ENCODE measurements at regions not wholly inside any gene's neighbourhood (a gene's known extent, or its start where the extent isn't known, plus 50 kb on each side); places are given as distances from the start of the nearest gene placed in this dataset.
"Not testable (repeated sequence)": the region's sequence is repeated elsewhere in the genome, so short reads cannot be mapped to it uniquely, and the experiment has no call there.

DNA sequence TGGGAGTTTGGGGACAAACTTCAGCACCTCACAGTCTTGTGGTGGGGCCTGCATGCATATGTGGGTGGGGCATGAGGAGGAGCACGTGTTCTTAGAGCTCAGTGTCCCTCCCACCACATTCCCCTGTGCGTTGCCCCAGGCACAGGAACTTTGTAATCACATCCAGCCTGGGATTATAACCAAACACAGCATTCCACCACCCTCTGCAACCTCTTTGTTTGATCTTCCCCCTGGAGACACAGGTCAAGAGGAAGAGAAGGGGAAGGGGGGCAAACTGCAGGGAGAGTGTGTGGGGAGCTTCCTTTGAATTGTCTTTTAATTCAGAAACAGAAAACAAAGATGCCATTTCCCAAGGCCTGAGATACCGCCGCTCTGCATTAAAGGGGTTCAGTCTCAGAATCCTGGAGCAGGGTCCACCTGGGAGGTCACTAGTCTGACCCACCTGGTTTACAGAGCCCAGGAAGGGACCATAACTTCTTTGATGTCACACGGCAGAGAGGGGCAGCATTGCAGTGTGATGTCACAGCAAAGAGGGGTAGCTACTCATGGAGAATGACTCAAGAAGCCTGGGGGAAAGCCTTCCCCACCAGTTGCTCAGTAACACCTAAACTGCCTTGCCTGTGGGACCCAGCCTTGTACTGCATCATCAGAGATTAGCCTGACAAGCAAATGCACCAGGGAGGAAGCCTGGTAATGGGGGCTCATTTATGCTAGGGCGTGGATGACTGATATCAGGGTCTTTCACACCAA is 106.3 kb upstream of the RNU6-1 start:
- TF ChIP-seq, protein P1, sequence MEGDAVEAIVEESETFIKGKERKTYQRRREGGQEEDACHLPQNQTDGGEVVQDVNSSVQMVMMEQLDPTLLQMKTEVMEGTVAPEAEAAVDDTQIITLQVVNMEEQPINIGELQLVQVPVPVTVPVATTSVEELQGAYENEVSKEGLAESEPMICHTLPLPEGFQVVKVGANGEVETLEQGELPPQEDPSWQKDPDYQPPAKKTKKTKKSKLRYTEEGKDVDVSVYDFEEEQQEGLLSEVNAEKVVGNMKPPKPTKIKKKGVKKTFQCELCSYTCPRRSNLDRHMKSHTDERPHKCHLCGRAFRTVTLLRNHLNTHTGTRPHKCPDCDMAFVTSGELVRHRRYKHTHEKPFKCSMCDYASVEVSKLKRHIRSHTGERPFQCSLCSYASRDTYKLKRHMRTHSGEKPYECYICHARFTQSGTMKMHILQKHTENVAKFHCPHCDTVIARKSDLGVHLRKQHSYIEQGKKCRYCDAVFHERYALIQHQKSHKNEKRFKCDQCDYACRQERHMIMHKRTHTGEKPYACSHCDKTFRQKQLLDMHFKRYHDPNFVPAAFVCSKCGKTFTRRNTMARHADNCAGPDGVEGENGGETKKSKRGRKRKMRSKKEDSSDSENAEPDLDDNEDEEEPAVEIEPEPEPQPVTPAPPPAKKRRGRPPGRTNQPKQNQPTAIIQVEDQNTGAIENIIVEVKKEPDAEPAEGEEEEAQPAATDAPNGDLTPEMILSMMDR (IDR thresholded peaks at IDR 0.05; ENCODE audit: borderline replicate concordance, insufficient read depth, low read depth, low read length): no peak
- peak overlapping the region; percentile 0 for H3K4me3 ChIP-seq (ENCODE audit: low read depth, low read length)

DNA sequence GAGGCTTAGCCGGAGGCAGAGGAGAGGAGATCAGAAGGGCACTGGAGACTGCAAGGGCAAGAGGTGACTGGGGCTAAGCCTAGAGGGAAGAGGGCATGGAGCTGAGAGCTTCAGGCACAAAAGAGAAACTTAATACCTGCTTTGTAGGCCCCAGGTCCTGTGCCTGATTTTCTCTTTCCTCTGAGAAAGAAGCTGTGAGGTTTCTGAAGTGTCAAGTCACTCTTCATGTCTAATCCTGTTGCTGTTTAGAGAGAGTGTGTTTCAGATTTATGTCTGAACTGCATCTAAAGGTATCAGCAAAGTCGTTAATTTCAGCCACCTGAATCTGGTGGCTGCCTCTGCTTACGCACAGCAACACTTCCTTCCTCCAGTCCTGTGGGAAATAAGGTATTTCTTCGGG is 106.9 kb upstream of the RNU6-1 start:
- TF ChIP-seq, protein P1 (IDR thresholded peaks at IDR 0.05; ENCODE audit: borderline replicate concordance, insufficient read depth, low read depth, low read length): no peak
- peak overlapping the region; percentile 0 for H3K4me3 ChIP-seq (ENCODE audit: low read depth, low read length)

DNA sequence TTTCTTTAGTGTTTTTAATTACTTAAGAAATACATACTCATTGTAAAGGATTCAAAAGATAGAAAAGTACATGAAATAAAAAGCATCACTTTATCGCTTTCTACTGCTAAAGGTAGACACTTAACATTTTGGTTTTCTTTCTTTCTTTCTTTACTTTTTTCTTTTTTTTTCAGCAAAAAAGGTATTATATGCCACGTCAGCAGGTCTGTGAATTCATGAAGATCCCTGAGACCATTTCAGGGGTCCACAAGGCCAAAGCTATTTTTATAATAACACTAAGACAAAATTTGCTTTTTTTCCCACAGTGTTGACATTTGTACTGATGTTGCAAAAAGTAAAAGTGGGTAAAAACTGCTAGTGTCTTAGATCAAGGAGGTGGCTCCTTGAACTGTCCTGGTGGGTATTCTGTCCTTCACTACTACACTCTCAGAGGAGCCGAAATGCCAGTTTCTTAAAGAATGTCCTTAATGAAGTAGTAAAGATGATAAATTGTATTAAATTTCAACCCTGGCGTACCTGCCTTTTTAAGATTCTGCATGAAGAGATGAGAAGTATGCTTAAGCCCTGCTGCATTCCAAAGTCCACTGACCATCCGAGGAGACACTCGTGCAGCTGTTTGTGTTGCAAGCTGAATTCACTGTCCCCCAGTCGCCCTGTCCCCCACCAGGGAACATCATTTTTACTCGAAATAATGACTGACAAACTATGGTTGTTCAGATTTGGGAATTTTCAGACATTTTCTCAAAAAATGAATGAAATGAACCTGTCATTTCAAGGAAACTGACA is 106.7 kb upstream of the PIAS1 start:
- TF ChIP-seq, protein P1 (IDR thresholded peaks at IDR 0.05; ENCODE audit: borderline replicate concordance, insufficient read depth, low read depth, low read length): no peak
- H3K4me3 ChIP-seq (ENCODE audit: low read depth, low read length): no peak overlapping the region

DNA sequence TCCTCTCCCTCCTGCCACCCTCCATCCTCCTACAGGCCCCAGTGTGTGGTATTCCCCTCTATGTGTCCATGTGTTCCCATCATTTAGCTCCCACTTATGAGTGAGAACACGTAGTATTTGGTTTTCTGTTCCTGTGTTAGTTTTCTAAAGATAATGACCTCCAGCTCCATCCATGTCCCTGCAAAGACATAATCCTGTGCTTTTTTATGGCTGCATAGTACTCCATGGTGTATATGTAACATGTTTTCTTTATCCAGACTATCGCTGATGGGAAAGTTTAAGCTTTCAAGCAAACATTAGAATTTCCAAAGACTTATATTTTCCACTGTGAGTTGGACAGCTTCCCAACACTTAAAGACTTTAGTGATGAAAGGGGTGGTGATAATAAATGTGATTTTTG is 105.9 kb upstream of the PIAS1 start:
- H3K4me3 ChIP-seq (ENCODE audit: low read depth, low read length): no peak overlapping the region
- TF ChIP-seq, protein P1 (IDR thresholded peaks at IDR 0.05; ENCODE audit: borderline replicate concordance, insufficient read depth, low read depth, low read length): no peak

DNA sequence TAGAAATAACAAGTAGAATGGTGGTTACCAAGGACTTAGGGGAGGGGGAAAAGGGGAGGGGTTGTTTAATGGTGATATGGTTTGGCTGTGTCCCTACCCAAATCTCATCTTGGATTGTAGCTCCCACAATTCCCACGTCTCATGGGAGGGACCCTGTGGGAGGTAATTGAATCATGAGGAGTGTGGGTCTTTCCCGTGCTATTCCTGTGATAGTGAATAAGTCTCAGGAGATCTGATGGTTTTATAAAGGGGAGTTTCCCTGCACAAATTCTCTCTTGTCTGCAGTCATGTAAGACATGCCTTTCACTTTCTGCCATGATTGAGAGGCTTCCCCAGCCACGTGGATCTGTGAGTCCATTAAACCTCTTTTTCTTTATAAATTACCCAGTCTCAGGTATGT is 102.9 kb upstream of the PIAS1 start:
- H3K4me3 ChIP-seq (ENCODE audit: low read depth, low read length): not testable (repeated sequence)

DNA sequence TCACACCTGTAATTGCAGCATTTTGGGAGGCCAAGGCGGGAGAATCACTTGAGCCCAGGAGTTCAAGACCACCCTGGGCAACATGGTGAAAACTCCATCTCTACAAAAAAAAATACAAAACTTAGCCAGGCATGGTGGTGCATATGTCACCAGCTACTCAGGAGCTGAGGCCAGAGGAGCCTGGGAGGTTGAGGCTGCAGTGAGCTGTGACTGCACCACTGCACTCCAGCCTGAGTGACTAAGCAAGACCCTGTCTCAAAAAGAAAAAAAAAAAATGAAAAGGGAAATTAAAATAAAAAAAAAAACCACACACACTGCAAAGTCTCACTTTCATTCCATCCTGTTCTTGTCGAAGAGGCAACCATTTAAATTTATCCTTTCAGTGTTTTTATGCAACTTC is 100.8 kb upstream of the PIAS1 start:
- H3K4me3 ChIP-seq (ENCODE audit: low read depth, low read length): no peak overlapping the region
- TF ChIP-seq, protein P1 (IDR thresholded peaks at IDR 0.05; ENCODE audit: borderline replicate concordance, insufficient read depth, low read depth, low read length): no peak

DNA sequence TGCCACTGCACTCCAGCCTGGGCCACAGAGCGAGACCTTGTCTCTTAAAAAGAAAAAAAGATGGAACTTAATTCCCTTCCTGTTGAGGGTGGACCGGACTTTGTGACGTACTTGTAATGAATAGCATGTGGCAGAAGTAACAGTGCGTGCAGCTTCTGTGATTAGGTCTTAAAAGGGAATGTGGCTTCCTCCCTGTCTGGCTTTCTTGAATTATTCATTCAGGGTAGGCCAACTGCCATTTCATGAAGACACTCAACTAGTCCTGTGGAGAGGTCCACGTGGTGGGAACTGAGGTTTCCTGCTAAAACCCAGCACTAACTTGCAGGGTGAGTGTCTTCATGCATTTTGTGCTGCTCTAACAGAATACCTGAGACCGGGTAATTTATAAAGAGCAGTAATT is 98.9 kb upstream of the PIAS1 start:
- no peak overlapping the region for H3K4me3 ChIP-seq (ENCODE audit: low read depth, low read length)
- TF ChIP-seq, protein P1 (IDR thresholded peaks at IDR 0.05; ENCODE audit: borderline replicate concordance, insufficient read depth, low read depth, low read length): no peak

Data from GM12875 (cell line).